ENCODE measurements at regions not wholly inside any gene's neighbourhood (a gene's known extent, or its start where the extent isn't known, plus 50 kb on each side); places are given as distances from the start of the nearest gene placed in this dataset.

DNA sequence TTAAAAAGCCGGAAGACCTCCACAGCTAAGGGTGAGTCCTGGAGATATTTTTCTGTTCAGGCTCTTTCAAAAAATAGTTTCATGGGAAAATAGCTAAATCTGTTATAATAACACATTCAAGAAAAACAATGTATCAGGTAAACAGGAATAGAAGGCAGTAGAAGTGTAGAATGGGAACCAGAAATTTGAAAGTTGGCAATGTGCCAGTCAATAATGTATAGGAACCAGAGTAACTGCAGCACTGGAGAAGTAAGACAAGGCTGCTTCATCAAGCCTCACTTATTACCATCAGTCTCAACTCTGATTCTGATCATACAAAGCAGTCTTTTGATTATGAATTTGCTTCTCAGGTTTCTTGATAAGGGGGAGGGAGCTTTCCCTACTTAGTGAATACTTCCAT is 81.4 kb upstream of the VRK2 start:
- H3K4me2 ChIP-seq (ENCODE audit: low read depth, low read length, poor library complexity, severe bottlenecking) = no peak overlapping the region
- no peaks in the 10 kb centered on the region for H3F3A ChIP-seq (ENCODE audit: insufficient read depth)
- no peaks in the 10 kb centered on the region for H3K79me2 ChIP-seq (ENCODE audit: insufficient read depth, low read length)
- no peaks in the 10 kb centered on the region for H3K27me3 ChIP-seq (ENCODE audit: low read length)
- no peaks in the 10 kb centered on the region for H4K20me1 ChIP-seq (ENCODE audit: low read depth, low read length)
- H3K9ac ChIP-seq (ENCODE audit: low read length) = no peak overlapping the region
- H3K36me3 ChIP-seq (ENCODE audit: low read length) = no peaks in the 10 kb centered on the region
- TF ChIP-seq, protein P1, sequence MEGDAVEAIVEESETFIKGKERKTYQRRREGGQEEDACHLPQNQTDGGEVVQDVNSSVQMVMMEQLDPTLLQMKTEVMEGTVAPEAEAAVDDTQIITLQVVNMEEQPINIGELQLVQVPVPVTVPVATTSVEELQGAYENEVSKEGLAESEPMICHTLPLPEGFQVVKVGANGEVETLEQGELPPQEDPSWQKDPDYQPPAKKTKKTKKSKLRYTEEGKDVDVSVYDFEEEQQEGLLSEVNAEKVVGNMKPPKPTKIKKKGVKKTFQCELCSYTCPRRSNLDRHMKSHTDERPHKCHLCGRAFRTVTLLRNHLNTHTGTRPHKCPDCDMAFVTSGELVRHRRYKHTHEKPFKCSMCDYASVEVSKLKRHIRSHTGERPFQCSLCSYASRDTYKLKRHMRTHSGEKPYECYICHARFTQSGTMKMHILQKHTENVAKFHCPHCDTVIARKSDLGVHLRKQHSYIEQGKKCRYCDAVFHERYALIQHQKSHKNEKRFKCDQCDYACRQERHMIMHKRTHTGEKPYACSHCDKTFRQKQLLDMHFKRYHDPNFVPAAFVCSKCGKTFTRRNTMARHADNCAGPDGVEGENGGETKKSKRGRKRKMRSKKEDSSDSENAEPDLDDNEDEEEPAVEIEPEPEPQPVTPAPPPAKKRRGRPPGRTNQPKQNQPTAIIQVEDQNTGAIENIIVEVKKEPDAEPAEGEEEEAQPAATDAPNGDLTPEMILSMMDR (IDR thresholded peaks at IDR 0.05; ENCODE audit: insufficient read depth, low read length, poor library complexity, severe bottlenecking) = no peak
- no peak for TF ChIP-seq EZH2phosphoT487 (conservative IDR thresholded peaks at IDR 0.05; ENCODE audit: low read length)
- no peaks in the 10 kb centered on the region for H3K9me2 ChIP-seq (replicated peaks; ENCODE audit: insufficient read depth, low read length)
- no peak overlapping the region for H3K27ac ChIP-seq (ENCODE audit: low read depth, low read length)
- no peak overlapping the region for H2AFZ ChIP-seq (ENCODE audit: low read depth, low read length, severe bottlenecking)
- no peak overlapping the region for H3K4me3 ChIP-seq (ENCODE audit: insufficient read depth, low read length, poor library complexity, severe bottlenecking)
- H3K9me3 ChIP-seq (ENCODE audit: insufficient read depth, low read length) = no peaks in the 10 kb centered on the region

DNA sequence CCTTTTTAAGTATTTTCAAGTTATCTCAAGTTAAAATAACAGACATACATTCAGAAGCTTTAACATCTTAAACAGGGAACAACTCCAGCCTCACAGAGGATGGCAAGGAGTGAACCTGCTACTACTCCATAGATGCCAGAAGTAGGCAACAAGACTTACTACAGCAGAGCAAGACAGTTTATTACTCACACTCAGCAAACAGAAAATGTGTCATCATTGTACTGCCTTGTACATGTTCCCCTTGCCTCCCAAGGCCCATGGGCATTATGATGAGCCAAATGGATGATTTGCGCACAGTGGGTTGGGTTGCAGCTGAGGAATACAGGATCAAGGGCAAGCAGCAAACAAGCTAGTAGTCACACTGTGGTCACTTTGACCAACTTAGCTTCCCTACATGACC is 80.6 kb upstream of the VRK2 start:
- Histone ChIP-seq H3K27me3 (ENCODE audit: low read length) (no peaks in the 10 kb centered on the region), H3K9ac (ENCODE audit: low read length) (no peak overlapping the region), H3K9me2 (replicated peaks; ENCODE audit: insufficient read depth, low read length) (no peaks in the 10 kb centered on the region), H3K27ac (ENCODE audit: low read depth, low read length) (no peak overlapping the region), H3K4me3 (ENCODE audit: insufficient read depth, low read length, poor library complexity, severe bottlenecking) (no peak overlapping the region), H4K20me1 (ENCODE audit: low read depth, low read length) (no peaks in the 10 kb centered on the region), H3K9me3 (ENCODE audit: insufficient read depth, low read length) (no peaks in the 10 kb centered on the region), H3K36me3 (ENCODE audit: low read length) (no peaks in the 10 kb centered on the region), H3K79me2 (ENCODE audit: insufficient read depth, low read length) (no peaks in the 10 kb centered on the region), H2AFZ (ENCODE audit: low read depth, low read length, severe bottlenecking) (no peak overlapping the region), H3K4me2 (ENCODE audit: low read depth, low read length, poor library complexity, severe bottlenecking) (no peak overlapping the region), H3F3A (ENCODE audit: insufficient read depth) (no peaks in the 10 kb centered on the region)
- TF ChIP-seq EZH2phosphoT487 (conservative IDR thresholded peaks at IDR 0.05; ENCODE audit: low read length) = no peak
- TF ChIP-seq, protein P1 (IDR thresholded peaks at IDR 0.05; ENCODE audit: insufficient read depth, low read length, poor library complexity, severe bottlenecking) = no peak

- H3F3A ChIP-seq (ENCODE audit: insufficient read depth) = no peaks in the 10 kb centered on the region
- H2AFZ ChIP-seq (ENCODE audit: low read depth, low read length, severe bottlenecking) = no peak overlapping the region
- no peaks in the 10 kb centered on the region for H3K9me2 ChIP-seq (replicated peaks; ENCODE audit: insufficient read depth, low read length)
- H3K27me3 ChIP-seq (ENCODE audit: low read length) = no peaks in the 10 kb centered on the region
- no peaks in the 10 kb centered on the region for H3K9me3 ChIP-seq (ENCODE audit: insufficient read depth, low read length)
- H3K4me2 ChIP-seq (ENCODE audit: low read depth, low read length, poor library complexity, severe bottlenecking) = no peak overlapping the region
- H3K79me2 ChIP-seq (ENCODE audit: insufficient read depth, low read length) = no peaks in the 10 kb centered on the region
- no peak overlapping the region for H3K27ac ChIP-seq (ENCODE audit: low read depth, low read length)
- TF ChIP-seq EZH2phosphoT487 (conservative IDR thresholded peaks at IDR 0.05; ENCODE audit: low read length) = no peak
- TF ChIP-seq, protein P1 (IDR thresholded peaks at IDR 0.05; ENCODE audit: insufficient read depth, low read length, poor library complexity, severe bottlenecking) = no peak
- no peak overlapping the region for H3K4me3 ChIP-seq (ENCODE audit: insufficient read depth, low read length, poor library complexity, severe bottlenecking)
- no peaks in the 10 kb centered on the region for H3K36me3 ChIP-seq (ENCODE audit: low read length)
- H3K9ac ChIP-seq (ENCODE audit: low read length) = no peak overlapping the region
- H4K20me1 ChIP-seq (ENCODE audit: low read depth, low read length) = no peaks in the 10 kb centered on the region
Observed at GRCh38 chr2:57973621-57974186, 72.9 kb upstream of the VRK2 start.

Measured in SU-DHL-6 (cell line).